Prostate gland (tissue), 2 donors: ENCODE measurements at regions not wholly inside any gene's neighbourhood (a gene's known extent, or its start where the extent isn't known, plus 50 kb on each side); places are given as distances from the start of the nearest gene placed in this dataset.

Source experiments
- POLR2A ChIP-seq: fragments of 450-650 bp; IDR thresholded peaks from one replicate; pipeline ENCODE4 v1.6.1; 2016; ENCODE audit warnings: antibody characterized with exemption, mild to moderate bottlenecking
- TF ChIP-seq, protein P1 (sequence below), 4 experiments: fragments of 200-600 bp in 2 of 4; fragments of 450-650 bp in 2 of 4; sonication (generic) in 2 of 4; IDR thresholded peaks; 1 replicate in 3 of 4; 2 replicates in 1 of 4; pipeline ENCODE4 v1.5.1; 2016 to 2019; ENCODE audit warnings: antibody characterized with exemption in 4 of 4, mild to moderate bottlenecking in 2 of 4, moderate library complexity in 2 of 4

DNA sequence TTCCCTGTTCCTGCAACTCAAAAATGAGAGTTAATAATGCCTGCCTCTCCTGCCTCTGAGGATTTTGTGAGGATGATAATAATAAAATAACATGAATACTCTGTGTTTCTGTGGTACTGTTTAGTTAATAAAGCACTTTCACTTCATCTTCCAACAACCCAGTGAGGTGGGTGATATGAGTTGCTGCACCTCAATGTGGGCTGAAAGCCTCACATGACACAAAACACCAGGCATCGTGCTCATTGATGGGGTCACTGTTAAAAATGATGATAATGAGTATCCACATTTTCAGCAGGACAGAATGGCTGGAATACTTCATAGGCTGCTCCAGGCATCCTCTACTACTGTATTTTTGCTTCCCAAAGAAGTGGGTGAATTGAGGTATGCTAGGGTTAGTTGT, 222.8 kb upstream of the NRP1 start:
- TF ChIP-seq POLR2A, result no peak
- TF ChIP-seq, protein P1, sequence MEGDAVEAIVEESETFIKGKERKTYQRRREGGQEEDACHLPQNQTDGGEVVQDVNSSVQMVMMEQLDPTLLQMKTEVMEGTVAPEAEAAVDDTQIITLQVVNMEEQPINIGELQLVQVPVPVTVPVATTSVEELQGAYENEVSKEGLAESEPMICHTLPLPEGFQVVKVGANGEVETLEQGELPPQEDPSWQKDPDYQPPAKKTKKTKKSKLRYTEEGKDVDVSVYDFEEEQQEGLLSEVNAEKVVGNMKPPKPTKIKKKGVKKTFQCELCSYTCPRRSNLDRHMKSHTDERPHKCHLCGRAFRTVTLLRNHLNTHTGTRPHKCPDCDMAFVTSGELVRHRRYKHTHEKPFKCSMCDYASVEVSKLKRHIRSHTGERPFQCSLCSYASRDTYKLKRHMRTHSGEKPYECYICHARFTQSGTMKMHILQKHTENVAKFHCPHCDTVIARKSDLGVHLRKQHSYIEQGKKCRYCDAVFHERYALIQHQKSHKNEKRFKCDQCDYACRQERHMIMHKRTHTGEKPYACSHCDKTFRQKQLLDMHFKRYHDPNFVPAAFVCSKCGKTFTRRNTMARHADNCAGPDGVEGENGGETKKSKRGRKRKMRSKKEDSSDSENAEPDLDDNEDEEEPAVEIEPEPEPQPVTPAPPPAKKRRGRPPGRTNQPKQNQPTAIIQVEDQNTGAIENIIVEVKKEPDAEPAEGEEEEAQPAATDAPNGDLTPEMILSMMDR (IDR thresholded peaks at IDR 0.05), result no peak
